Lower leg skin (tissue), 4 donors: ENCODE measurements at regions not wholly inside any gene's neighbourhood (a gene's known extent, or its start where the extent isn't known, plus 50 kb on each side); places are given as distances from the start of the nearest gene placed in this dataset.
"Not testable (repeated sequence)": the region's sequence is repeated elsewhere in the genome, so short reads cannot be mapped to it uniquely, and the experiment has no call there.

ENCODE experiments used
- DNase-seq, 2 donors: peaks; one replicate each; pipeline ENCODE4 v3.0.0-alpha.2; 2019; ENCODE audit warnings: low spot score in 2 of 2
- H3K4me3 ChIP-seq: fragments of 200-600 bp; sonication (generic); 2 replicates; pipeline ENCODE4 v1.5.1; 2017; ENCODE audit warnings: mild to moderate bottlenecking, low read depth; ENCODE audit not compliant: poor library complexity, severe bottlenecking
- POLR2A ChIP-seq, 2 donors: fragments of 450-650 bp; IDR thresholded peaks; one replicate each; pipeline ENCODE4 v1.6.1; 2016 to 2017; ENCODE audit warnings: antibody characterized with exemption in 2 of 2, mild to moderate bottlenecking in 1 of 2, moderate library complexity in 1 of 2
- WGBS, 2 donors: methylation state at CpG; one replicate each; pipeline ENCODE4 v1.1.5; 2018; 5-methylcytosine and 5-hydroxymethylcytosine counted together
- intact Hi-C: fragments of 100-400 bp; cut with DNase I; formaldehyde crosslinking; loops from one replicate; pipeline ENCODE4 v1.15.0; 2023; ENCODE audit warnings: low total_unique reads
- TF ChIP-seq, protein P1 (sequence below), 3 donors: fragments of 450-650 bp; IDR thresholded peaks; one replicate each; pipeline ENCODE4 v1.5.1; 2016; ENCODE audit warnings: antibody characterized with exemption in 3 of 3, mild to moderate bottlenecking in 3 of 3, moderate library complexity in 2 of 3

- TF ChIP-seq, protein P1, sequence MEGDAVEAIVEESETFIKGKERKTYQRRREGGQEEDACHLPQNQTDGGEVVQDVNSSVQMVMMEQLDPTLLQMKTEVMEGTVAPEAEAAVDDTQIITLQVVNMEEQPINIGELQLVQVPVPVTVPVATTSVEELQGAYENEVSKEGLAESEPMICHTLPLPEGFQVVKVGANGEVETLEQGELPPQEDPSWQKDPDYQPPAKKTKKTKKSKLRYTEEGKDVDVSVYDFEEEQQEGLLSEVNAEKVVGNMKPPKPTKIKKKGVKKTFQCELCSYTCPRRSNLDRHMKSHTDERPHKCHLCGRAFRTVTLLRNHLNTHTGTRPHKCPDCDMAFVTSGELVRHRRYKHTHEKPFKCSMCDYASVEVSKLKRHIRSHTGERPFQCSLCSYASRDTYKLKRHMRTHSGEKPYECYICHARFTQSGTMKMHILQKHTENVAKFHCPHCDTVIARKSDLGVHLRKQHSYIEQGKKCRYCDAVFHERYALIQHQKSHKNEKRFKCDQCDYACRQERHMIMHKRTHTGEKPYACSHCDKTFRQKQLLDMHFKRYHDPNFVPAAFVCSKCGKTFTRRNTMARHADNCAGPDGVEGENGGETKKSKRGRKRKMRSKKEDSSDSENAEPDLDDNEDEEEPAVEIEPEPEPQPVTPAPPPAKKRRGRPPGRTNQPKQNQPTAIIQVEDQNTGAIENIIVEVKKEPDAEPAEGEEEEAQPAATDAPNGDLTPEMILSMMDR (IDR thresholded peaks at IDR 0.05), result no peak
- no peak for TF ChIP-seq POLR2A (IDR thresholded peaks at IDR 0.05)
- DNase-seq, result no peak
- WGBS, 2 donors, result 72 to 75% methylated on average over 3 of the region's 3 CpGs
- H3K4me3 ChIP-seq, result no peak overlapping the region
- intact Hi-C loops, result no loop called here
Observed at GRCh38 chr21:15308333-15308732, 243.5 kb upstream of the NRIP1 start.

- TF ChIP-seq, protein P1 (IDR thresholded peaks at IDR 0.05), result no peak
- no peak for TF ChIP-seq POLR2A (IDR thresholded peaks at IDR 0.05)
- intact Hi-C loops, result no loop called here
- WGBS, 2 donors, result 26 to 34% methylated on average over 4 of the region's 4 CpGs
Observed at GRCh38 chr21:15309022-15309590, 244.3 kb upstream of the NRIP1 start.

DNA sequence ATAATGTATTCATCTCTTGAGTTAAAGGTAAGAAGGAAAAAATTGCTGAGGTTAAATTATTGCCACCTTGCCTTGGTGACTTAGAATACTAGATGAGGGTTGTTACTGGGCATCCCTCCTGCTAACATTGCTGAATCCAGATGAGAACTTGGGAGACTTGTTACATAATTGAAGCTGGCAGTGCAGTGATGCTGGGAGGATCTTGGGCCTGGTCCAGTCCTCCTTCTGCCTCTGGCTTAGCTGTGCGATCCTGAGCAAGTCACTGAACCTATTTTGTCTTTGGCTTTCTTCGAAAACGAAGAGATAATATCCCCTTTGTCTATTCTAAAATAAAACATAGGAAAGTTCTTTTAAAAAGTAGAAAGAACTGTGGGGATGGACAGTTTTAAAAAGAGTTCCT is 244.9 kb upstream of the NRIP1 start:
- peak; percentile 37 to 83 for DNase-seq
- intact Hi-C loops, result no loop called here
- WGBS, 2 donors, result 21 to 22% methylated on average over 3 of the region's 3 CpGs
- H3K4me3 ChIP-seq, result no peak overlapping the region
- TF ChIP-seq POLR2A (IDR thresholded peaks at IDR 0.05), result no peak
- TF ChIP-seq, protein P1 (IDR thresholded peaks at IDR 0.05), result no peak

More at GRCh38 chr21:15309022-15309590, 244.3 kb upstream of the NRIP1 start:
- no peak overlapping the region for H3K4me3 ChIP-seq
- DNase-seq, result no peak

- intact Hi-C loops, result no loop called here
- TF ChIP-seq, protein P1 (IDR thresholded peaks at IDR 0.05), result no peak
- TF ChIP-seq POLR2A (IDR thresholded peaks at IDR 0.05), result no peak
- no peak overlapping the region for H3K4me3 ChIP-seq
- no peak for DNase-seq
Observed at GRCh38 chr21:15311510-15311909, 246.7 kb upstream of the NRIP1 start.

- DNase-seq, H3K4me3 ChIP-seq, intact Hi-C loops: not testable (repeated sequence)
- WGBS, 2 donors, result 86 to 89% methylated on average over 4 of the region's 4 CpGs
Observed at GRCh38 chr21:15317034-15317433, 252.2 kb upstream of the NRIP1 start.

GRCh38 chr21:15319727-15320126 is 254.9 kb upstream of the NRIP1 start:
- 83 to 87% methylated on average over 7 of the region's 7 CpGs for WGBS, 2 donors
- no peak overlapping the region for H3K4me3 ChIP-seq
- TF ChIP-seq POLR2A (IDR thresholded peaks at IDR 0.05), result no peak
- TF ChIP-seq, protein P1 (IDR thresholded peaks at IDR 0.05), result no peak
- DNase-seq, result no peak
- intact Hi-C loops, result no loop called here
